CD14-positive monocyte (primary cell): ENCODE measurements at regions not wholly inside any gene's neighbourhood (a gene's known extent, or its start where the extent isn't known, plus 50 kb on each side); places are given as distances from the start of the nearest gene placed in this dataset.

Source experiments
- DNase-seq, 3 donors: peaks; one replicate each; pipeline ENCODE4 v3.0.0-alpha.2; 2011 to 2022
- H2AFZ ChIP-seq: 2 replicates; pipeline ENCODE4 v1.6.0; 2012; ENCODE audit warnings: mild to moderate bottlenecking, low read depth, low read length, inconsistent platforms; ENCODE audit not compliant: insufficient read depth, poor library complexity, severe bottlenecking
- H3K27ac ChIP-seq, 2 donors: 1 replicate in 1 of 2; 2 replicates in 1 of 2; pipeline ENCODE4 v1.5.1; 2012 to 2013; ENCODE audit warnings: low read length in 2 of 2, control low read depth in 1 of 2, inconsistent platforms in 1 of 2, low read depth in 1 of 2, mild to moderate bottlenecking in 1 of 2
- H3K27me3 ChIP-seq, 2 donors: one replicate each; pipeline versions ENCODE4 v1.6.0 to v1.6.1; 2011 to 2013; ENCODE audit warnings: low read length in 2 of 2; ENCODE audit not compliant: control insufficient read depth in 2 of 2, insufficient read depth in 2 of 2
- H3K36me3 ChIP-seq, 2 donors: replicated peaks in 1 of 2; 1 replicate in 1 of 2; 2 replicates in 1 of 2; pipeline versions ENCODE4 v1.5.1 to v1.6.1; 2012 to 2013; ENCODE audit warnings: low read length in 2 of 2, control low read depth in 1 of 2, inconsistent platforms in 1 of 2, mild to moderate bottlenecking in 1 of 2; ENCODE audit not compliant: insufficient read depth in 2 of 2, control insufficient read depth in 1 of 2
- H3K4me1 ChIP-seq, 2 donors: 1 replicate in 1 of 2; 2 replicates in 1 of 2; pipeline versions ENCODE4 v1.5.1 to v1.6.1; 2012 to 2013; ENCODE audit warnings: low read length in 2 of 2, control low read depth in 1 of 2, inconsistent platforms in 1 of 2, mild to moderate bottlenecking in 1 of 2, moderate library complexity in 1 of 2; ENCODE audit not compliant: insufficient read depth in 2 of 2, control insufficient read depth in 1 of 2
- H3K4me2 ChIP-seq: replicated peaks from 2 replicates; pipeline ENCODE3; 2012; ENCODE audit warnings: low read length, moderate library complexity, mild to moderate bottlenecking; ENCODE audit not compliant: poor library complexity, severe bottlenecking; ENCODE audit errors: extremely low read depth
- H3K4me3 ChIP-seq, 3 experiments: fragments of 200-600 bp in 1 of 3; sonication (generic) in 1 of 3; replicated peaks in 1 of 3; 1 replicate in 2 of 3; 2 replicates in 1 of 3; pipeline ENCODE4 v1.5.1; 2011 to 2013; ENCODE audit warnings: low read length in 3 of 3, mild to moderate bottlenecking in 3 of 3, control low read depth in 2 of 3, low read depth in 2 of 3, inconsistent platforms in 1 of 3, moderate library complexity in 1 of 3
- H3K79me2 ChIP-seq: 2 replicates; pipeline ENCODE4 v1.6.0; 2012; ENCODE audit warnings: mild to moderate bottlenecking, control low read depth, inconsistent platforms, low read length, moderate library complexity; ENCODE audit not compliant: insufficient read depth
- H3K9ac ChIP-seq: 2 replicates; pipeline ENCODE4 v1.6.0; 2017; ENCODE audit warnings: low read length, mild to moderate bottlenecking; ENCODE audit not compliant: insufficient read depth, poor library complexity, severe bottlenecking
- H3K9me3 ChIP-seq, 2 donors: replicated peaks in 1 of 2; 1 replicate in 1 of 2; 2 replicates in 1 of 2; pipeline versions ENCODE4 v1.5.1 to v1.6.1; 2012 to 2013; ENCODE audit warnings: low read length in 2 of 2, control low read depth in 1 of 2; ENCODE audit not compliant: control insufficient read depth in 1 of 2, insufficient read depth in 1 of 2
- H4K20me1 ChIP-seq: 2 replicates; pipeline ENCODE4 v1.6.0; 2012; ENCODE audit warnings: mild to moderate bottlenecking, low read length, control low read depth, moderate library complexity; ENCODE audit not compliant: insufficient read depth
- H3K27ac Mint-ChIP-seq, 7 donors: one replicate each; pipeline ENCODE4 v1.8.0; 2020; ENCODE audit warnings: mild to moderate bottlenecking in 7 of 7, mixed read lengths in 7 of 7, moderate library complexity in 6 of 7, inconsistent platforms in 2 of 7
- H3K27me3 Mint-ChIP-seq, 3 donors: one replicate each; pipeline ENCODE4 v1.8.0; 2021 to 2022; ENCODE audit warnings: low read depth in 3 of 3, mild to moderate bottlenecking in 3 of 3, mixed read lengths in 3 of 3, moderate library complexity in 3 of 3, inconsistent platforms in 1 of 3
- H3K36me3 Mint-ChIP-seq, 2 donors: one replicate each; pipeline ENCODE4 v1.8.0; 2020; ENCODE audit warnings: mixed read lengths in 2 of 2, inconsistent platforms in 1 of 2, mild to moderate bottlenecking in 1 of 2
- H3K4me1 Mint-ChIP-seq: one replicate; pipeline ENCODE4 v1.8.0; 2020; ENCODE audit warnings: mild to moderate bottlenecking, mixed read lengths
- H3K4me3 Mint-ChIP-seq, 2 donors: one replicate each; pipeline ENCODE4 v1.8.0; 2020; ENCODE audit warnings: mild to moderate bottlenecking in 2 of 2, mixed read lengths in 2 of 2, moderate library complexity in 1 of 2
- H3K9me3 Mint-ChIP-seq, 7 donors: one replicate each; pipeline ENCODE4 v1.8.0; 2020 to 2022; ENCODE audit warnings: mixed read lengths in 7 of 7, mild to moderate bottlenecking in 6 of 7, moderate library complexity in 6 of 7, inconsistent platforms in 2 of 7
- CTCF ChIP-seq: fragments of 200-600 bp; IDR thresholded peaks from one replicate; pipeline ENCODE4 v1.8.0; 2022; ENCODE audit warnings: antibody characterized with exemption, mild to moderate bottlenecking
- WGBS: methylation state at CpG from one replicate; pipeline ENCODE4 v1.1.5; 2013; ENCODE audit warnings: missing lambda C conversion rate; ENCODE audit not compliant: insufficient coverage; 5-methylcytosine and 5-hydroxymethylcytosine counted together
- intact Hi-C, 2 donors: fragments of 100-400 bp; cut with micrococcal nuclease; formaldehyde crosslinking; loops; one replicate each; pipeline versions ENCODE4 v1.15.0 to v1.15.1; 2023

GRCh38 chr4:126738926-126739325, 893.8 kb upstream of the INTU start:
- Histone ChIP-seq H3K4me3 (no peak overlapping the region), H3K36me3 (no peaks in the 10 kb centered on the region), H3K4me1 (no peaks in the 10 kb centered on the region), H3K4me2 (no peak overlapping the region), H4K20me1 (no peaks in the 10 kb centered on the region), H3K9ac (no peak overlapping the region), H3K9me3 (peaks cover 0 to under 1% of the 10 kb centered on the region in 2 donors), H3K79me2 (no peaks in the 10 kb centered on the region), H3K27ac (no peak overlapping the region), H2AFZ (no peak overlapping the region), H3K27me3 (no peaks in the 10 kb centered on the region)
- intact Hi-C loops, result no loop called here
- no peak for DNase-seq
- Mint-ChIP-seq H3K36me3 (no peaks in the 10 kb centered on the region), H3K4me1 (no peaks in the 10 kb centered on the region), H3K27me3 (no peaks in the 10 kb centered on the region), H3K9me3 (peaks cover 0 to 5% (median 0%) of the 10 kb centered on the region in 7 donors), H3K4me3 (no peak overlapping the region), H3K27ac (no peak overlapping the region)
- WGBS, result no CpG with 5 or more reads among the region's 1 CpG
- TF ChIP-seq CTCF, result no peak

GRCh38 chr4:126740687-126741086, 892.1 kb upstream of the INTU start:
- Histone ChIP-seq H3K9me3 (peaks cover 0 to 4% of the 10 kb centered on the region in 2 donors), H3K4me1 (no peaks in the 10 kb centered on the region), H2AFZ (no peak overlapping the region), H3K9ac (no peak overlapping the region), H4K20me1 (no peaks in the 10 kb centered on the region), H3K79me2 (no peaks in the 10 kb centered on the region), H3K4me3 (no peak overlapping the region), H3K27ac (no peak overlapping the region), H3K36me3 (no peaks in the 10 kb centered on the region), H3K4me2 (no peak overlapping the region), H3K27me3 (no peaks in the 10 kb centered on the region)
- intact Hi-C loops, result no loop called here
- TF ChIP-seq CTCF, result no peak
- DNase-seq, result no peak
- Mint-ChIP-seq H3K36me3 (no peaks in the 10 kb centered on the region), H3K9me3 (peaks cover 0 to 17% (median 2%) of the 10 kb centered on the region in 7 donors), H3K4me3 (no peak overlapping the region), H3K27ac (no peak overlapping the region), H3K4me1 (no peaks in the 10 kb centered on the region), H3K27me3 (no peaks in the 10 kb centered on the region)
- WGBS, result 93% methylated on average over 5 of the region's 6 CpGs
